ENCODE measurements at regions not wholly inside any gene's neighbourhood (a gene's known extent, or its start where the extent isn't known, plus 50 kb on each side); places are given as distances from the start of the nearest gene placed in this dataset.
"Not testable (repeated sequence)": the region's sequence is repeated elsewhere in the genome, so short reads cannot be mapped to it uniquely, and the experiment has no call there.

GRCh38 chr7:156511426-156511825 is 129.1 kb upstream of the RNF32 start:
- DNase-seq = no peak

GRCh38 chr7:156510966-156511365 is 129.6 kb upstream of the RNF32 start:
- DNase-seq = no peak

GRCh38 chr7:156509216-156509615 is 131.4 kb upstream of the RNF32 start:
- no peak for DNase-seq

- DNase-seq = no peak
Measured at GRCh38 chr7:156505876-156506275, 134.7 kb upstream of the RNF32 start.

- no peak for DNase-seq
Measured at GRCh38 chr7:156504687-156505545, 135.7 kb upstream of the RNF32 start.

GRCh38 chr7:156504006-156504405 is 136.6 kb upstream of the RNF32 start:
- DNase-seq = no peak

- DNase-seq = no peak
Measured at GRCh38 chr7:156503196-156503595, 137.4 kb upstream of the RNF32 start.

- DNase-seq = not testable (repeated sequence)
Measured at GRCh38 chr7:156501815-156502214, 138.8 kb upstream of the RNF32 start.

- DNase-seq = no peak
Measured at GRCh38 chr7:156499247-156499881, 141.2 kb upstream of the RNF32 start.

GRCh38 chr7:156497776-156498509 is 142.6 kb upstream of the RNF32 start:
- DNase-seq = no peak

- DNase-seq = no peak
Measured at GRCh38 chr7:156496865-156497264, 143.7 kb upstream of the RNF32 start.

GRCh38 chr7:156496363-156496769 is 144.2 kb upstream of the RNF32 start:
- no peak for DNase-seq

GRCh38 chr7:156494960-156495359 is 145.6 kb upstream of the RNF32 start:
- DNase-seq = no peak

- no peak for DNase-seq
Measured at GRCh38 chr7:156493942-156494341, 146.6 kb upstream of the RNF32 start.

GRCh38 chr7:156492170-156492569 is 148.4 kb upstream of the RNF32 start:
- no peak for DNase-seq

- no peak for DNase-seq
Measured at GRCh38 chr7:156491435-156491834, 149.1 kb upstream of the RNF32 start.

- DNase-seq = no peak
Measured at GRCh38 chr7:156490021-156490800, 150.4 kb upstream of the RNF32 start.

GRCh38 chr7:156487811-156488533 is 152.6 kb upstream of the RNF32 start:
- DNase-seq = no peak

- no peak for DNase-seq
Measured at GRCh38 chr7:156480671-156481070, 159.9 kb upstream of the RNF32 start.

- DNase-seq = no peak
Measured at GRCh38 chr7:156479596-156479995, 161.0 kb upstream of the RNF32 start.

- no peak for DNase-seq
Measured at GRCh38 chr7:156478486-156478885, 162.1 kb upstream of the RNF32 start.

GRCh38 chr7:156475666-156476065 is 164.9 kb upstream of the RNF32 start:
- no peak for DNase-seq

All from NCI-H82 (cell line).